SK-N-SH (cell line): ENCODE measurements at regions not wholly inside any gene's neighbourhood (a gene's known extent, or its start where the extent isn't known, plus 50 kb on each side); places are given as distances from the start of the nearest gene placed in this dataset.

Experiments
- CTCF ChIA-PET: fragments of 300-600, 350-600 bp; formaldehyde crosslinking; extraction: SDS; loops from one replicate; lab custom pipeline; 2021; lab: Yijun Ruan, JAX
- POLR2A ChIA-PET: fragments of 350-600 bp; sonication (Branson Sonifier 250); formaldehyde crosslinking; extraction: SDS; loops from one replicate; lab custom pipeline; 2020; ENCODE audit warnings: antibody characterized with exemption, inconsistent platforms; lab: Yijun Ruan, JAX
- DNase-seq: peaks from one replicate; pipeline ENCODE4 v3.0.0; 2012
- H2AFZ ChIP-seq: fragments of 200-600 bp; sonication (generic); 2 replicates; pipeline ENCODE4 v1.8.1; 2016; ENCODE audit warnings: antibody characterized with exemption, mild to moderate bottlenecking, low read depth
- H3F3A ChIP-seq: fragments of 200-600 bp; sonication (generic); replicated peaks from 2 replicates; pipeline ENCODE3; 2016; ENCODE audit warnings: antibody characterized with exemption, mild to moderate bottlenecking; ENCODE audit not compliant: insufficient read depth
- H3K27ac ChIP-seq, 2 experiments: fragments of 200-500 bp in 1 of 2; fragments of 200-600 bp in 1 of 2; sonication (Bioruptor generic) in 1 of 2; sonication (generic), shearing (Covaris generic) in 1 of 2; 2 replicates each; pipeline versions ENCODE4 v1.5.1 to v1.6.1; 2014 to 2016; ENCODE audit warnings: low read depth in 2 of 2, inconsistent platforms in 1 of 2, low read length in 1 of 2, mild to moderate bottlenecking in 1 of 2, mixed read lengths in 1 of 2
- H3K27me3 ChIP-seq: fragments of 200-600 bp; sonication (generic), shearing (Covaris generic); 2 replicates; pipeline ENCODE4 v1.6.1; 2016; ENCODE audit warnings: mixed run types; ENCODE audit not compliant: insufficient read depth
- H3K36me3 ChIP-seq, 2 experiments: fragments of 200-500 bp in 1 of 2; fragments of 200-600 bp in 1 of 2; sonication (Bioruptor generic) in 1 of 2; sonication (generic) in 1 of 2; replicated peaks in 1 of 2; 2 replicates each; pipeline versions ENCODE3 to v1.5.1; 2014 to 2016; ENCODE audit warnings: low read length in 1 of 2, mild to moderate bottlenecking in 1 of 2; ENCODE audit not compliant: insufficient read depth in 2 of 2, control insufficient read depth in 1 of 2
- H3K4me1 ChIP-seq, 2 experiments: fragments of 200-500 bp in 1 of 2; fragments of 200-600 bp in 1 of 2; sonication (Bioruptor generic) in 1 of 2; sonication (generic), shearing (Covaris generic) in 1 of 2; 2 replicates each; pipeline versions ENCODE4 v1.5.1 to v1.6.1; 2014 to 2016; ENCODE audit warnings: low read depth in 1 of 2, low read length in 1 of 2, mixed run types in 1 of 2; ENCODE audit not compliant: insufficient read depth in 2 of 2, control insufficient read depth in 1 of 2
- H3K4me2 ChIP-seq: fragments of 200-600 bp; sonication (generic), shearing (Covaris generic); 2 replicates; pipeline ENCODE4 v1.6.1; 2017; ENCODE audit warnings: mixed run types
- H3K4me3 ChIP-seq, 2 experiments: fragments of 200-500 bp in 1 of 2; fragments of 200-600 bp in 1 of 2; sonication (Bioruptor generic) in 1 of 2; sonication (generic), shearing (Covaris generic) in 1 of 2; 2 replicates each; pipeline versions ENCODE4 v1.5.1 to v1.8.1; 2014 to 2016; ENCODE audit warnings: low read depth in 2 of 2, inconsistent platforms in 1 of 2, low read length in 1 of 2, mild to moderate bottlenecking in 1 of 2, mixed read lengths in 1 of 2, moderate library complexity in 1 of 2
- H3K79me2 ChIP-seq: fragments of 200-600 bp; sonication (generic); 2 replicates; pipeline ENCODE4 v1.8.1; 2017; ENCODE audit warnings: mild to moderate bottlenecking; ENCODE audit not compliant: insufficient read depth
- H3K9ac ChIP-seq: fragments of 200-600 bp; sonication (generic); 2 replicates; pipeline ENCODE4 v1.6.1; 2017; ENCODE audit warnings: mixed run types
- H3K9me2 ChIP-seq: fragments of 200-600 bp; sonication (generic); 2 replicates; pipeline ENCODE4 v1.6.1; 2017; ENCODE audit warnings: mixed run types
- H3K9me3 ChIP-seq: fragments of 200-600 bp; sonication (generic); 2 replicates; pipeline ENCODE4 v1.6.1; 2017; ENCODE audit warnings: mixed run types, mild to moderate bottlenecking, moderate library complexity
- H4K20me1 ChIP-seq: fragments of 200-600 bp; sonication (generic); 2 replicates; pipeline ENCODE4 v1.6.1; 2017; ENCODE audit warnings: mild to moderate bottlenecking, mixed run types; ENCODE audit not compliant: insufficient read depth
- ELF1 ChIP-seq: IDR thresholded peaks from 2 replicates; pipeline ENCODE4 v1.4.0; 2012
- EP300 ChIP-seq, 2 experiments: IDR thresholded peaks; 2 replicates each; pipeline versions ENCODE4 v1.4.0 to v1.6.1; 2012; ENCODE audit warnings: borderline replicate concordance in 1 of 2, low read depth in 1 of 2, low read length in 1 of 2
- FOXJ3 ChIP-seq: sonication (generic); formaldehyde crosslinking; IDR thresholded peaks from 2 replicates; pipeline ENCODE4 v1.5.1; 2020; ENCODE audit warnings: mild to moderate bottlenecking, missing genetic modification reagents
- FOXM1 ChIP-seq: IDR thresholded peaks from 2 replicates; pipeline ENCODE4 v1.4.0; 2012; ENCODE audit warnings: low read depth, mild to moderate bottlenecking
- GATA2 ChIP-seq: sonication (generic); formaldehyde crosslinking; IDR thresholded peaks from 2 replicates; pipeline ENCODE4 v1.5.0; 2020; ENCODE audit warnings: mild to moderate bottlenecking, missing genetic modification reagents
- IRF3 ChIP-seq: fragments of 150-350 bp; IDR thresholded peaks from 2 replicates; pipeline ENCODE4 v1.6.1; 2016; ENCODE audit warnings: mild to moderate bottlenecking, low read depth, low read length
- JUND ChIP-seq: IDR thresholded peaks from 2 replicates; pipeline ENCODE4 v1.4.0; 2012
- MAX ChIP-seq: IDR thresholded peaks from 2 replicates; pipeline ENCODE4 v1.4.0; 2012; ENCODE audit warnings: low read depth
- MXI1 ChIP-seq: IDR thresholded peaks from 2 replicates; pipeline ENCODE4 v1.6.1; 2012; ENCODE audit warnings: mild to moderate bottlenecking, low read depth, low read length, improper control_type of control experiment
- NFIC ChIP-seq: IDR thresholded peaks from 2 replicates; pipeline ENCODE4 v1.4.0; 2012; ENCODE audit warnings: borderline replicate concordance
- POLR2AphosphoS5 ChIP-seq: IDR thresholded peaks from 2 replicates; pipeline ENCODE4 v1.6.1; 2012; ENCODE audit warnings: low read depth, low read length
- RAD21 ChIP-seq: IDR thresholded peaks from 2 replicates; pipeline ENCODE4 v1.6.1; 2012; ENCODE audit warnings: mild to moderate bottlenecking, low read length
- RCOR1 ChIP-seq: fragments of 150-350 bp; IDR thresholded peaks from 2 replicates; pipeline ENCODE4 v1.6.1; 2017; ENCODE audit warnings: antibody characterized with exemption, low read length
- RFX5 ChIP-seq: IDR thresholded peaks from 2 replicates; pipeline ENCODE4 v1.6.1; 2012; ENCODE audit warnings: mild to moderate bottlenecking, improper control_type of control experiment, low read length
- SIN3A ChIP-seq: IDR thresholded peaks from 2 replicates; pipeline ENCODE4 v1.6.1; 2012; ENCODE audit warnings: low read depth, mild to moderate bottlenecking, low read length, moderate library complexity, borderline replicate concordance
- SMC3 ChIP-seq: IDR thresholded peaks from 2 replicates; pipeline ENCODE4 v1.6.1; 2012; ENCODE audit warnings: low read depth, low read length, improper control_type of control experiment
- TCF12 ChIP-seq: IDR thresholded peaks from 2 replicates; pipeline ENCODE4 v1.4.0; 2012
- TEAD4 ChIP-seq: IDR thresholded peaks from 2 replicates; pipeline ENCODE4 v1.4.0; 2012; ENCODE audit warnings: mild to moderate bottlenecking, borderline replicate concordance; ENCODE audit not compliant: insufficient read depth
- ZBTB33 ChIP-seq: IDR thresholded peaks from 2 replicates; pipeline ENCODE4 v1.4.0; 2012; ENCODE audit warnings: low read depth, borderline replicate concordance
- WGBS: methylation state at CpG from one replicate; pipeline ENCODE4 v1.1.6; 2017; ENCODE audit warnings: low lambda C conversion rate; 5-methylcytosine and 5-hydroxymethylcytosine counted together
- TF ChIP-seq, protein P1 (sequence below): IDR thresholded peaks from 2 replicates; pipeline ENCODE4; 2012
- TF ChIP-seq, protein P2 (sequence below): fragments of 200-600 bp; sonication (generic); IDR thresholded peaks from 2 replicates; pipeline ENCODE4 v1.6.1; 2017; ENCODE audit warnings: antibody characterized with exemption, mild to moderate bottlenecking, moderate library complexity
- TF ChIP-seq, protein P3 (sequence below): fragments of 150-350 bp; IDR thresholded peaks from 2 replicates; pipeline ENCODE4 v1.6.1; 2017; ENCODE audit warnings: antibody characterized with exemption, low read length, low read depth, borderline replicate concordance

GRCh38 chr16:56109994-56110393, 81.3 kb upstream of the GNAO1 start (continued):
- TF ChIP-seq ZBTB33: no peak
- no peak for TF ChIP-seq JUND
- no peak for TF ChIP-seq IRF3
- TF ChIP-seq TEAD4: no peak
- TF ChIP-seq SMC3: no peak
- no peak for TF ChIP-seq RFX5
- TF ChIP-seq, protein P1, sequence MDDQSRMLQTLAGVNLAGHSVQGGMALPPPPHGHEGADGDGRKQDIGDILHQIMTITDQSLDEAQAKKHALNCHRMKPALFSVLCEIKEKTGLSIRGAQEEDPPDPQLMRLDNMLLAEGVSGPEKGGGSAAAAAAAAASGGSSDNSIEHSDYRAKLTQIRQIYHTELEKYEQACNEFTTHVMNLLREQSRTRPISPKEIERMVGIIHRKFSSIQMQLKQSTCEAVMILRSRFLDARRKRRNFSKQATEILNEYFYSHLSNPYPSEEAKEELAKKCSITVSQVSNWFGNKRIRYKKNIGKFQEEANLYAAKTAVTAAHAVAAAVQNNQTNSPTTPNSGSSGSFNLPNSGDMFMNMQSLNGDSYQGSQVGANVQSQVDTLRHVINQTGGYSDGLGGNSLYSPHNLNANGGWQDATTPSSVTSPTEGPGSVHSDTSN: no peak

DNA sequence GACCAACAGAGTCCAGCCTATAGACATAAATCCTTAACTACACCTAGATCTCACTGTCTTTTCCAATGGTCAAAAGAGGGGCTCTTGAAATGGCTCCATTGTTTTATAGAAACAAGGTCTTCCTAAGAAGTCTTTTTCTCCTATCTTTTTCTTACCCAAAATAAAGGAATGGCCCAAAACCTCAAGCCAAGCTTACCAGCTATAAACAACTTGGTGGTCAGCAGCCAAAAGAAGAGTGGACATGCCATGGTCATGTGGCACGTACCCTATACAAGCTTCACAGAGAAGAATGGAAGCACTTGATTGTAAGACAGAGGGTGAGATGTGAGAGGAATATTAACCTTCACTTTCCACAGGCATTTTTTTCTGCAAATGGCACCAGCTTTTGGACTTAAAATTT, 82.1 kb upstream of the GNAO1 start:
- H3K4me1 ChIP-seq: peaks cover 0 to 6% of the 10 kb centered on the region in 2 experiments; a peak in 1 of 4 replicates
- no peak overlapping the region for H3K4me2 ChIP-seq
- H3K36me3 ChIP-seq: no peaks in the 10 kb centered on the region
- H2AFZ ChIP-seq: no peak overlapping the region
- H3K27me3 ChIP-seq: no peaks in the 10 kb centered on the region
- 62% methylated on average over 1 of the region's 1 CpG for WGBS
- no peak overlapping the region for H3K9ac ChIP-seq
- H4K20me1 ChIP-seq: no peaks in the 10 kb centered on the region
- H3K27ac ChIP-seq: no peak overlapping the region
- TF ChIP-seq MXI1 (no peak), EP300 (IDR thresholded peaks at IDR 0.05; ENCODE audit: borderline replicate concordance in 1 of 2, low read depth in 1 of 2, low read length in 1 of 2) (no peak), SIN3A (no peak), POLR2AphosphoS5 (no peak), FOXJ3 (CRISPR knock-in tag) (no peak), RAD21 (no peak), RFX5 (no peak), ELF1 (no peak), TEAD4 (no peak), TCF12 (no peak), GATA2 (CRISPR knock-in tag) (no peak), IRF3 (no peak), RCOR1 (no peak), FOXM1 (no peak), NFIC (no peak), MAX (no peak)
- TF ChIP-seq, protein P2, sequence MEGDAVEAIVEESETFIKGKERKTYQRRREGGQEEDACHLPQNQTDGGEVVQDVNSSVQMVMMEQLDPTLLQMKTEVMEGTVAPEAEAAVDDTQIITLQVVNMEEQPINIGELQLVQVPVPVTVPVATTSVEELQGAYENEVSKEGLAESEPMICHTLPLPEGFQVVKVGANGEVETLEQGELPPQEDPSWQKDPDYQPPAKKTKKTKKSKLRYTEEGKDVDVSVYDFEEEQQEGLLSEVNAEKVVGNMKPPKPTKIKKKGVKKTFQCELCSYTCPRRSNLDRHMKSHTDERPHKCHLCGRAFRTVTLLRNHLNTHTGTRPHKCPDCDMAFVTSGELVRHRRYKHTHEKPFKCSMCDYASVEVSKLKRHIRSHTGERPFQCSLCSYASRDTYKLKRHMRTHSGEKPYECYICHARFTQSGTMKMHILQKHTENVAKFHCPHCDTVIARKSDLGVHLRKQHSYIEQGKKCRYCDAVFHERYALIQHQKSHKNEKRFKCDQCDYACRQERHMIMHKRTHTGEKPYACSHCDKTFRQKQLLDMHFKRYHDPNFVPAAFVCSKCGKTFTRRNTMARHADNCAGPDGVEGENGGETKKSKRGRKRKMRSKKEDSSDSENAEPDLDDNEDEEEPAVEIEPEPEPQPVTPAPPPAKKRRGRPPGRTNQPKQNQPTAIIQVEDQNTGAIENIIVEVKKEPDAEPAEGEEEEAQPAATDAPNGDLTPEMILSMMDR: no peak
- TF ChIP-seq, protein P1: no peak
- TF ChIP-seq, protein P3, sequence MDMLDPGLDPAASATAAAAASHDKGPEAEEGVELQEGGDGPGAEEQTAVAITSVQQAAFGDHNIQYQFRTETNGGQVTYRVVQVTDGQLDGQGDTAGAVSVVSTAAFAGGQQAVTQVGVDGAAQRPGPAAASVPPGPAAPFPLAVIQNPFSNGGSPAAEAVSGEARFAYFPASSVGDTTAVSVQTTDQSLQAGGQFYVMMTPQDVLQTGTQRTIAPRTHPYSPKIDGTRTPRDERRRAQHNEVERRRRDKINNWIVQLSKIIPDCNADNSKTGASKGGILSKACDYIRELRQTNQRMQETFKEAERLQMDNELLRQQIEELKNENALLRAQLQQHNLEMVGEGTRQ: no peak
- TF ChIP-seq, all 33 proteins: peak for 0
- Histone ChIP-seq H3K4me3 (no peak overlapping the region), H3K79me2 (no peaks in the 10 kb centered on the region), H3F3A (no peaks in the 10 kb centered on the region), H3K9me3 (no peaks in the 10 kb centered on the region), H3K9me2 (no peaks in the 10 kb centered on the region)
- POLR2A ChIA-PET: no interaction called here
- CTCF ChIA-PET: interaction anchor here (0.8 to 3.0 kb wide), 3 partner anchors 8 to 209 kb away, joined by 4 to 11 read pairs (median 4); no protein-coding TSS in a partner anchor
- DNase-seq: no peak
